Heart right ventricle (tissue), 16 donors: ENCODE measurements at regions not wholly inside any gene's neighbourhood (a gene's known extent, or its start where the extent isn't known, plus 50 kb on each side); places are given as distances from the start of the nearest gene placed in this dataset.

Experiments used
- ATAC-seq, 8 donors: fragments of 200-7000 bp; cut with Tn5 transposase; one replicate each; pipeline ENCODE4 v1.9.1; 2020; ENCODE audit warnings: mild to moderate bottlenecking in 8 of 8, moderate library complexity in 8 of 8, moderate number of reproducible peaks in 1 of 8
- DNase-seq, 2 donors: peaks; one replicate each; pipeline ENCODE4 v3.0.0-alpha.2; 2020
- H3K27ac ChIP-seq, 10 donors: fragments of 200-600 bp; sonication (generic) in 2 of 10; one replicate each; pipeline versions ENCODE4 v1.5.0 to v1.8.0; 2020 to 2022; ENCODE audit warnings: mild to moderate bottlenecking in 3 of 10
- H3K27me3 ChIP-seq, 7 donors: fragments of 200-600 bp; one replicate each; pipeline ENCODE4 v1.8.0; 2021 to 2022; ENCODE audit warnings: mild to moderate bottlenecking in 2 of 7
- H3K36me3 ChIP-seq, 9 donors: fragments of 200-600 bp; sonication (generic) in 1 of 9; one replicate each; pipeline versions ENCODE4 v1.5.0 to v1.8.0; 2020 to 2022; ENCODE audit warnings: mild to moderate bottlenecking in 2 of 9
- H3K4me1 ChIP-seq, 9 donors: fragments of 200-600 bp; sonication (generic) in 1 of 9; one replicate each; pipeline versions ENCODE4 v1.5.0 to v1.8.0; 2020 to 2022; ENCODE audit warnings: mild to moderate bottlenecking in 4 of 9
- H3K4me3 ChIP-seq, 10 donors: fragments of 200-600 bp; sonication (generic) in 2 of 10; one replicate each; pipeline versions ENCODE4 v1.5.0 to v1.8.0; 2020 to 2022; ENCODE audit warnings: mild to moderate bottlenecking in 7 of 10, moderate library complexity in 2 of 10
- H3K9me3 ChIP-seq, 11 donors: fragments of 200-600 bp in 10 of 11; sonication (generic) in 2 of 11; one replicate each; pipeline versions ENCODE4 v1.5.0 to v1.8.0; 2013 to 2022; ENCODE audit warnings: mild to moderate bottlenecking in 2 of 11, control low read depth in 1 of 11, moderate library complexity in 1 of 11
- WGBS, 2 donors: extraction: QIAGEN DNeasy Blood & Tissue Kit; methylation state at CpG; one replicate each; pipeline ENCODE4 v1.1.7; 2013; ENCODE audit warnings: inconsistent platforms in 1 of 2; 5-methylcytosine and 5-hydroxymethylcytosine counted together
- intact Hi-C, 10 donors: fragments of 100-400 bp; cut with DNase I; formaldehyde crosslinking; loops; one replicate each; pipeline versions ENCODE4 v1.11.1 to v1.14.2; 2022
- TF ChIP-seq, protein P1 (sequence below), 9 donors: fragments of 200-600 bp; sonication (generic) in 2 of 9; IDR thresholded peaks; one replicate each; pipeline versions ENCODE4 v1.5.0 to v1.8.0; 2021 to 2022; ENCODE audit warnings: antibody characterized with exemption in 9 of 9, mild to moderate bottlenecking in 5 of 9, moderate library complexity in 1 of 9
- donor health status: Arrhythmogenic right ventricular cardiomyopathy.
- donor health status: ischemic (EF 13 %, LVEDD 7.1; RV severe dilation, severe dysfunction).
- donor health status: healthy with polysubstance abuse.
- donor health status: DM: no; HTN: yes; CAD: no.
- donor health status: DM: no; HTN: no; CAD: no.
- donor health status: ischemic (EF 25% LVEDD 6.9; RV normal size, moderate dysfunction).
- donor health status: ischemic (EF 25% LVEDD 5.7; RV mildly dilated, moderate dysfunction).
- donor health status: healthy.
- donor health status: DM: yes; HTN: yes; CAD: no.
- donor health status: Ischemic cardiomyopathy.
- donor health status: ischemic (EF 35%, LVEDD 5.7; RV mildly dilated, moderate dysfunction).
- donor health status: nonischemic (EF 11% LVEDD 7.7; RV severe dilation, severe dysfunction).
- donor health status: DM: yes; HTN: yes; CAD: no.
- donor health status: PGD.
- donor health status: ischemic (EF 29% LVEDD 5.4; RV normal size, mild dysfunction).
- donor health status: nonischemic (EF 23%, LVEDD 6.1; RV moderate dilation, normal function).

GRCh38 chr16:85275533-85276249, 163.4 kb upstream of the CIBAR2 start:
- WGBS, 2 donors = 36 to 41% methylated on average over 16 of the region's 16 CpGs
- Histone ChIP-seq H3K27ac (no peak overlapping the region), H3K4me3 (no peak overlapping the region), H3K4me1 (peaks cover 0 to 25% (median 0%) of the 10 kb centered on the region in 9 donors), H3K9me3 (no peaks in the 10 kb centered on the region), H3K27me3 (no peaks in the 10 kb centered on the region), H3K36me3 (no peaks in the 10 kb centered on the region)
- TF ChIP-seq, protein P1, sequence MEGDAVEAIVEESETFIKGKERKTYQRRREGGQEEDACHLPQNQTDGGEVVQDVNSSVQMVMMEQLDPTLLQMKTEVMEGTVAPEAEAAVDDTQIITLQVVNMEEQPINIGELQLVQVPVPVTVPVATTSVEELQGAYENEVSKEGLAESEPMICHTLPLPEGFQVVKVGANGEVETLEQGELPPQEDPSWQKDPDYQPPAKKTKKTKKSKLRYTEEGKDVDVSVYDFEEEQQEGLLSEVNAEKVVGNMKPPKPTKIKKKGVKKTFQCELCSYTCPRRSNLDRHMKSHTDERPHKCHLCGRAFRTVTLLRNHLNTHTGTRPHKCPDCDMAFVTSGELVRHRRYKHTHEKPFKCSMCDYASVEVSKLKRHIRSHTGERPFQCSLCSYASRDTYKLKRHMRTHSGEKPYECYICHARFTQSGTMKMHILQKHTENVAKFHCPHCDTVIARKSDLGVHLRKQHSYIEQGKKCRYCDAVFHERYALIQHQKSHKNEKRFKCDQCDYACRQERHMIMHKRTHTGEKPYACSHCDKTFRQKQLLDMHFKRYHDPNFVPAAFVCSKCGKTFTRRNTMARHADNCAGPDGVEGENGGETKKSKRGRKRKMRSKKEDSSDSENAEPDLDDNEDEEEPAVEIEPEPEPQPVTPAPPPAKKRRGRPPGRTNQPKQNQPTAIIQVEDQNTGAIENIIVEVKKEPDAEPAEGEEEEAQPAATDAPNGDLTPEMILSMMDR (IDR thresholded peaks at IDR 0.05) = peak; percentile 77 to 95 (median 91)
- peak; percentile 63 to 78 for DNase-seq
- peak; percentile 48 to 85 (median 71) for ATAC-seq
- intact Hi-C loops = loop anchor here in 7 of 10 donors (10.0 kb wide), 2 partner anchors 339 to 439 kb away; partner anchors contain the start of gene GSE1 (in 1 of the 7)

GRCh38 chr16:85276258-85276657, 164.0 kb upstream of the CIBAR2 start:
- DNase-seq = no peak

DNA sequence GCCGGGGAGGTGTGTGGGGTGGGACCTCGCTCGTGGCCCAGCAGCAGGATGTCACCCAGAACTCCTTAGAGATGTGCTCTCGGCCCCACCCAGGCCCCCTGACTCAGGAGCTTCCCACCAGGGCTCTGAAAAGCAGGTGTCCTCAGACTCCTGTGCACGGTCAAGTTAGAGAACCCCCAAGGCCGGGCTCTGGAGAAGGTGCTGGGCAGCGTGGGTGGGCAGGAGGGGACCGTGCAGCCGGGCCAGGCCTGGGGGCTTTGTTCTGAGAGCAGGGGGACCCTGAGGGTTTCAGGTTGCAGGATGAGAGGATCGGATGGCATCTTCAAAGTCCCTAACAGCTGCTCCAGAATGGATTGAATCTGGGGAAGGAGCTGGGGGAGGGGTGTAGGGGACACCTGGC, 164.4 kb upstream of the CIBAR2 start:
- Histone ChIP-seq H3K27me3 (no peaks in the 10 kb centered on the region), H3K4me3 (no peak overlapping the region), H3K9me3 (no peaks in the 10 kb centered on the region), H3K4me1 (peaks cover 0 to 25% (median 0%) of the 10 kb centered on the region in 9 donors), H3K36me3 (no peaks in the 10 kb centered on the region), H3K27ac (no peak overlapping the region)
- intact Hi-C loops = loop anchor here in 7 of 10 donors (10.0 kb wide), 2 partner anchors 338 to 438 kb away; partner anchors contain the start of gene GSE1 (in 1 of the 7)
- ATAC-seq (no peak), DNase-seq (no peak)
- WGBS, 2 donors = 95 to 96% methylated on average over 10 of the region's 10 CpGs
- TF ChIP-seq, protein P1 (IDR thresholded peaks at IDR 0.05) = no peak

More at GRCh38 chr16:85276258-85276657, 164.0 kb upstream of the CIBAR2 start:
- peaks cover 0 to 25% (median 0%) of the 10 kb centered on the region in 9 donors for H3K4me1 ChIP-seq
- 85 to 93% methylated on average over 12 of the region's 12 CpGs for WGBS, 2 donors
- no peaks in the 10 kb centered on the region for H3K36me3 ChIP-seq
- no peak overlapping the region for H3K27ac ChIP-seq
- no peaks in the 10 kb centered on the region for H3K9me3 ChIP-seq
- no peak for ATAC-seq
- H3K27me3 ChIP-seq = no peaks in the 10 kb centered on the region
- TF ChIP-seq, protein P1 (IDR thresholded peaks at IDR 0.05) = no peak
- intact Hi-C loops = loop anchor here in 7 of 10 donors (10.0 kb wide), 2 partner anchors 339 to 439 kb away; partner anchors contain the start of gene GSE1 (in 1 of the 7)
- no peak overlapping the region for H3K4me3 ChIP-seq

DNA sequence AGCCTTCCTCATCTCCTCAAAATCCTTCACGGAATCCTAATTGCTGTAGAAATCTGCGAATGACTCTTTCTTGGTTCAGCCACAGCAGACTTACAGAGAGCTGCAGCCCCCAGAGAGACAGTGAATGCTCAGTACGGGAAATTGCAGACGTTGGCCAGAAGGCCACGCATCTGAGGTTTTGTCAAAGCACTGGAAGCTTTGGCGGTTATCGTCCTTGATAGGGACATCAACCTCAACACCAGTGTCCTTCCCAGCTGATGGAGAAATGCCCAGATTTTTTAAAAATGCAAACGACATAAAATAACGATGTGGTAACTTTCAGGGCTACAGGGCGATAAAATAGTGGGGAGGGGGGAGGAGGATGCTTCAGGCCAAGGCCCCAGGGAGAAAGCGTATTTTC, 166.6 kb upstream of the CIBAR2 start:
- Histone ChIP-seq H3K4me1 (peaks cover 0 to 25% (median 0%) of the 10 kb centered on the region in 9 donors), H3K36me3 (no peaks in the 10 kb centered on the region), H3K4me3 (no peak overlapping the region), H3K9me3 (no peaks in the 10 kb centered on the region), H3K27ac (no peak overlapping the region), H3K27me3 (no peaks in the 10 kb centered on the region)
- TF ChIP-seq, protein P1 (IDR thresholded peaks at IDR 0.05) = no peak
- 76 to 82% methylated on average over 11 of the region's 11 CpGs for WGBS, 2 donors
- ATAC-seq = no peak
- intact Hi-C loops = loop anchor here in 7 of 10 donors (10.0 kb wide), 2 partner anchors 336 to 436 kb away; partner anchors contain the start of gene GSE1 (in 1 of the 7)
- no peak for DNase-seq
